Activated CD8-positive, alpha-beta memory T cell treated with anti-CD3 and anti-CD28 coated beads for 4 hours (primary cell): ENCODE measurements at regions not wholly inside any gene's neighbourhood (a gene's known extent, or its start where the extent isn't known, plus 50 kb on each side); places are given as distances from the start of the nearest gene placed in this dataset.

ENCODE experiments used
- DNase-seq, 2 donors: peaks; one replicate each; pipeline ENCODE4 v3.0.0-alpha.2; 2020; ENCODE audit warnings: low read depth in 2 of 2

DNA sequence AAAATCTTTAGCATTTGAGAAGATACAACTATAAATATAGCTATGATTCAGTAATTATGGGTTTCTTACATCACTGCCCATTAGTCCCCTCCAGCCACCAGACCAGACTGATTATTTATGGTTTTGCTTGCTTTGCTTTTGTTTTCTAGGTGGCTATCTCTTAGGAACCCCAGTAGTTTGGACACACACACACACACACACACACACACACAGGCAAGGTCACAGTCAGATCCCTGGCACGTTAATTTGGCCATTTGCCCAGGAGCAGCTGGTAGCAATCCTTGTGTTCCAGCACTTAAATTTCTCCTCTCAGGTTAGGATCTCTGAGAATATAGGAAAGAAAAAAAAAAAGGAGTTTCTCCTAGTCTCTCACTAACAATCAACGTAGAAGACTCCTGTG lies 90.2 kb upstream of the RESF1 start:
- no peak for DNase-seq

DNA sequence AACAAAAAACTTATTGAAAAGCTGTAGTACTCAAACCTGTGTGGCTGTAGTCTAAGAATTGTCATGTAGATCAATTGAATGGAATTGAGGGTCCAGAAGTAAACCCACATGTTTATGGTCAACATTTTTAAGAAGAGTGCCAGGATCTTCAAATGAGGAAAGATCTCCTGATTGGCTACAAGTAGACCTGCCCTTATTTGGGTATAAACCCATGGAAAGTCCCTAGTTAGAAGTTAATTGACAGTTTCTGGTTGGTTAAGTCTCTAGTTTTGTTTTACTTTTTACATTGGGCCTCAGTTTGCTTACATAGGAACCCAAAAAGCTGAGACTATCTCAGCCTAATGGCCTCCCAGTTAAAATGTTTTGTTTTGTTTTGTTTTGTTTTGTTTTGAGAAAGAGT lies 91.9 kb upstream of the RESF1 start:
- DNase-seq, result no peak

DNA sequence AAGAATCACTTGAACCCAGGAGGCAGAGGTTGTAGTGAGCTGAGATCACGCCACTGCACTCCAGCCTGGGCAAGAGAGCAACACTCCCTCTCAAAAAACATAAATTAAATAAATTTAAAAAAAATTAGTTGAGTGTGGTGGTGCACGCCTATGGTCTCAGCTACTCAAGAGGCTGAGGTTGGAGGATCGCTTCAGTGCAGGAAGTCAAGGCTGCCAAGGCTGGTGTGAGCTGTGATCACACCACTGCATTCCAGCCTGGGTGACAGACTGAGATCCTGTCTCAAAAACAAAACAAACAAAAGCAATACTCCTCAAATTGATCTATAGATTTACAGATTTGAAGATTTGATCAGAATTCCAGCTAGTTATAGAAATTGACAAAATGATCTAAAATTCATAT lies 92.7 kb upstream of the RESF1 start:
- no peak for DNase-seq

DNA sequence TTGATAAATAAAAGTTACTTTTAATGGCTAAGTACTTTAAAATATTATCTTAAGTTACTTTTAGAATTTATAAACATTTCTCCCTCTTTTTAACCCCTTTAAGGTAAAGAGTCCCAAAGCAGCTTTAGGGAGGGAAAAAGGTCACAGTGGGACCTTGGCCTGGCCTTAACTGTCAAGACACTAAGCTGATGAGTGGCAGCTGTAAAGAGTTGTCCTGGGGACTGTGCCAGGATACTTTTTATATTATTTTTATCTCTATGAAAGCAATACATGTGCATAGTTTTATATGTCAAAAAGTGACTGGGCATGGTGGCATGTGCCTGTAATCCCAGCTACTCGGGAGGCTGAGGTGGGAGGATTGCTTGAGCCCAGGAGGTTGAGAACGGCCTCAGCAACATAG lies 94.2 kb upstream of the RESF1 start:
- DNase-seq, result no peak

DNA sequence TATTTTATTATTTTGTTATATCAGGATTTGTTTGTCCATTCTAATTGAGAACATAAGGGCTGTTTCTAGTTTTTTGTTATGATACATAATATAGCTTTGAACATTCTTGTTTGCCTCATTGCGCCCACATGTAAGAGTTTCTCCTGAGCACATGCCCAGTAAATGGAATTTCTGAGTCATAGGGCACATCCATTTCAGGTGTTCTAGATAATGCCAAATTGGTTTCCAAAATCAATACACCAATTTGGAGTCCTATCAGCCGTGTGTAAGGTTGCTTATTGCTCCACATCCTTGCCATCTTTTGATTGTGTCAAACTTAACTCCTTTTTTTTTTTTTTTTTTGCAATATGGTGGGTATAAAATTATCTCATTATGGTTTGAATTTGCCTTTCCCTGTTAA lies 97.9 kb upstream of the RESF1 start:
- DNase-seq, result no peak

DNA sequence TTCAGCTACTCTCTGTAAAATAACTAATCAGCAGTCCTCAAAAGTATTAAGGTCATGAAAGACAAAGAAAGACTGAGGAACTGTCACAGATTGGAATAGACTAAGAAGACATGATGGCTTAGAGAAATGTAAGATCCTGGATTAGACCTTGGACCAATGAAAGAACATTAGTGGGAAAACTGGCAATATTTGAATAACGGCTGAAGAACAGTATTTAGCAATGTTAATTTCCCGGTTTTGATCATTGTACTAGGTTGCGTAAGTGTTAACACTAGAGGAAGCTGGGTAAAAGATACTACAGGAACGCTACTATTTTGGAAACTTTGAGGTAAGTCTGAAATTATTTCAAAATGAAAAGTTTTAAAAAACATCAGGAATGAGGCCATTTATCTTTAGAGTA lies 98.8 kb upstream of the RESF1 start:
- no peak for DNase-seq

DNA sequence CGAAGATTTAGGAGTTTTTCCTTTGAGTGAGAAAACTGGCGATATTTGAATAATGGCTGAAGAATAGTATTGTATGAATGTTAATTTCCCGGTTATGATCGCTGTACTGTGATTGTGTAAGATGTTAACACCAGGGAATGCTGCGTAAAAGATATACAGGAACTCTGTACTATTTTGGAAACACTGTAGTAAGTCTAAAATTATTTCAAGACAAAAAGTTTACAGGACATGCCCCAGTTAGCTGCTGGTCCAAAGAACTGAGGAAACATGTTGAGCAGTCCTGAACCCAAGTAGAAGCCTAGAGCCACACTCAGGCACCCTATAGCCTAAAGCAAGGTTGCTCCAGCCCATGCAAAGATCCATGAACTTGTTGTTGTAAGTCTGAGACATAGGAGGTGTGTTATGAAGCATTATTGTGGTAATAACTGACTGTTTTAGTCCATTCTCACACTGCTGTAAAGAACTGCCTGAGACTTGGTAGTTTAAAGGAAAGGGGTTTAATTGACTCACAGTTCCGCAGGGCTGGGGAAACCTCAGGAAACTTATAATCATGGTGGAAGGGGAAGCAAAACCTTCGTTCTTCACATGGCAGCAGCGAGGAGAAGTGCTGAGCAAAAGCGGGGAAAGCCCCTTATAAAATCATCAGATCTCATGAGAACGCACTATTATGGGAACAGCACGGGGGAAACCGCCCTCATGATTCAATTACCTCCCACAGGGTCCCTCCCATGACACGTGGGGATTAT lies 99.8 kb upstream of the RESF1 start:
- no peak for DNase-seq

DNA sequence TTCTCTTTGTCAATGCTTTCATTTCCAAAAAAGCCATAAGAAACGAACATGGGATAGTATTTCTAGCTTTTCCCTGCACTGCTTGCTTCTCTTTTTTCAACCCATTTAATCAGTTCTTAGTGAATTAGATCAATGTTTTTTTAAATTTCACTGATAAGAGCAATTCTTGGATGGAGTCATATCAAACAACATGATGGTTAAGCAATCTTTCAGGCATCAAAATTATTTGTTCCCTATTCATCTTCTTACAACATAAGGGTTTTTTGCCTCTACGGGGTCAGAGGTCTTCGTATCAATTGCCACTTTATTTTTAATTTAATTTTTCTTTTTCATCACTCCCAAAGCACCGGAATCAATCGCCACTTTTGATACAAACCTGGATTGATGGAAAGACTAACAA lies 103.8 kb upstream of the RESF1 start:
- DNase-seq, result no peak

DNA sequence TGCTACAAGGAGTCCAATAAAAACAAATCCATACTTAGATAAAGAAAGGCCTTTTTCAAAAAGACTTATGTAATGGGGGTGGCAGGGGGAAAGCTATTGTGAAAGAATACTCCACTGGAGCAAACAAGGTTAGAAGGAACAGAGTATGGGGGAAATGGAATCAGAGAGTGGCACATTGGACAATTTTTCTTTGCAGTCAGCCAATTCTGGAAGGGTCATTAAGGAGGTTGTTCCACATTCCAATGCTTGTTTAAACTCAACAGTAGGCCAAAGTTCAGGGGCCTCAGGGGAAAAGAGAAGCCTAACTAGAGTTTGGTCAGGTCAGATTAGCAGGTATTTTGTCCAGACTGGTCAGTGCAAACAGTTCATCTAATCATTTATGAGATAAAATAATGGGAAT lies 105.2 kb upstream of the RESF1 start:
- no peak for DNase-seq

DNA sequence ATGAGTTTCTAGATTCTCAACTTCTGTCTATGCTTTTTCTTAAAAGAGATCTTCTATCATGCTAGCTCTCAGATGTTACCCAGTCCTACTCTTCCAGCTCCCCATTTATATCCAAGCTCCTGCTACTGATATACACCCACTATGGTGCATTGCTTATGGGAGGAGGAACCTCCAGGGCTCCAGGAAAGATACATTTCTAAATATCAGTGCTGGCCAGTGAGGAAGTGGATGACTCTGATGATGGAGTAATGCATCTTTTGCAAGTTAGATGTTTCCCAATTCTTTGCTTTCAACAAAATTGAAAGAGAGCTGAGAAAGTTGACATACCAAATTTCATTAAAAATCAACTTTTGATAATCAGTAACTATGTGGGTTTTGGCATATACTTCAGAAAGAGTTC lies 105.7 kb upstream of the RESF1 start:
- no peak for DNase-seq

DNA sequence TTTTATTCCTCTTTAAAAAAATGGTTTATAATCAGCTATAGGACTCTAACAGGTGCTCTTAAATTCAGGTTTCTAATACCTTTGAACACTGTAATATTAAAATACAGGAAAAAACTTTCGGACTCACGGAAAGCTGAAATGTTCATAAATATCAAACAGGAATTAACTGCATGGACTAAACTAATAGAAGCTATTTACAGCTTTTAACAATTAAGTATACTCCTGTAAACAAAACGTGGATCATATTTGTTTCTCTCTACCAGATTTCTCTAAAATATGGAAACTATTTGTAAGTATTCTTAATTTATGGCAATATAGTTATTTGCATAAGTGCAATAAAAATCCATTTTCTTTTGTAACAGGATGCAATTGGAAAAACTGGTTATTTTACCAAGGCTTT lies 108.9 kb upstream of the RESF1 start:
- DNase-seq, result no peak

DNA sequence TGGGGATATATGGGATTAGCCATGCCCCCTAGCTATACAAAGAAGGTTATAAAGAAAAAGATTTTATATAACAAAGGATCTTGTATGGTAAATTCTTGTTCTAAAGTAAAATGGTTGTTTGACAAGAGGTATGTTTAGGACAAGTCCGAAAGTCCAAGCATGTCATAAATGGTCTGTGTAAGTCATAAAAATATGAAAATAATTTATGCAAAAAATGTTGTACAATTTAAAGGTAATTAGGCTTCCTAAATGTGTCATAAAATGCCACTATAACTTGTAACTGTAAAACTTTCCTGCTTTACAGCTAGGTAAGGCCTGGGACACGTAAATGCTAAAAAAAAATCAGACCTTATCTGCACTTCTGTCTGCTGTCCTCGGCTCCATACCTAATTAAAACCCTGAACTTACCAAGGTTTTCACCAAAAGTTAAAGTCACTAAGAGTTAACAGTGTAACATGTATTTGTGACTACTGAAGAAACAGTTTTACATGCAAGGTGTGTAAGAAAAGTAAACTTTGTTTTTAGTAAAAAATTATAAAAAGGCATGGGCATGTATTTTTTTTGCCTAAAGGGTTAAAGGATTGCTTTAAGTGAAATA lies 110.0 kb upstream of the RESF1 start:
- no peak for DNase-seq

DNA sequence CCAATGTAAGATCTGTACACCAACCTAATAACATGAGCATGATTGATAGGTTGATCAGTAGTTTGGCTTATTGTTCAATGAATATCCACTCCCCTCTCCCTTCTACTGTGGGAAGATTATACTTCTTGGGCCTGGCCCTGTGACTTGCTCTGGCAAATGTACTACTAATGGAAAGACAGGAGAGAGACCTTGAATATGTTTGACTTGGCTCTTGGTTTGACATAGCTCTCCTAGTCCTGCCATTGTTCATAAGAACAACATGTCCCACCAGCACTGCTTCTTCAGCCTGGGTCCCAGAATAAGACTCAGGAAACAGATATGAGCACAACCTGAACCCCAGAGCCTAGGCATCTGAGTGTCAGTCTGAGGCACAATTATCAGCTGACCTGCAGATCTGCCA lies 112.8 kb upstream of the RESF1 start:
- no peak for DNase-seq

DNA sequence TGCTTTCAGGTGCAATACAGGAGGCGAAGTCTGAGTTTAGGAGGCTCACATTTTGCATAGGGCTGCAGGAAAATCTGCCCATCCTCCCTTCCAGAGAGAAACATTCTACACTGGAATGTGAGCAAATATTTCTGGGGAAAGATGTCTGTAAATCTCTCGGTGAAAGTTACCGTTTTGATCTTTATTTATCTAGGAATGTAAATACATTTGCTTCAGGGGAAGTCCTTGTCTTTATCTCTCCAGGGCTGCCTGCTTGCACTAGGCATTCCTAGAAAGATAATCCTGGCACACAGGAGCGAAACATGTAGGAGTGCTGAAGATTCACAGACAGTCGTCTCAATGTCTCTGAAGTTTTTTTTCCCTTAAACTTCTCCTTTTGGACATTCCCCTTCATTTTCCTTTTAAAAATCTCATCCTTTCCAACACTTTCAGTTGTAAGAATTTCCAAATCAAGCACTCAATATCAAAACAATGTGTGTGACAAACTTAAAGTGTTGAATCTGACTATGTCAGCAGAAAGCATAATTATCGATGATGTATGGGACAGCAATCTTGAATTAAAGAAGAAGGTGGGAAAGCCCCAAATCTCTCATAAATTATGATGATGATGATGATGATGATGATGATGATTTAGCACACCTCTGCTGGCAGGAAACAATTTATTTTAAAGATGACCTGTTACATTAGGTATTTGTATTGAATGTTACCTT lies 113.4 kb upstream of the RESF1 start:
- DNase-seq, result no peak

DNA sequence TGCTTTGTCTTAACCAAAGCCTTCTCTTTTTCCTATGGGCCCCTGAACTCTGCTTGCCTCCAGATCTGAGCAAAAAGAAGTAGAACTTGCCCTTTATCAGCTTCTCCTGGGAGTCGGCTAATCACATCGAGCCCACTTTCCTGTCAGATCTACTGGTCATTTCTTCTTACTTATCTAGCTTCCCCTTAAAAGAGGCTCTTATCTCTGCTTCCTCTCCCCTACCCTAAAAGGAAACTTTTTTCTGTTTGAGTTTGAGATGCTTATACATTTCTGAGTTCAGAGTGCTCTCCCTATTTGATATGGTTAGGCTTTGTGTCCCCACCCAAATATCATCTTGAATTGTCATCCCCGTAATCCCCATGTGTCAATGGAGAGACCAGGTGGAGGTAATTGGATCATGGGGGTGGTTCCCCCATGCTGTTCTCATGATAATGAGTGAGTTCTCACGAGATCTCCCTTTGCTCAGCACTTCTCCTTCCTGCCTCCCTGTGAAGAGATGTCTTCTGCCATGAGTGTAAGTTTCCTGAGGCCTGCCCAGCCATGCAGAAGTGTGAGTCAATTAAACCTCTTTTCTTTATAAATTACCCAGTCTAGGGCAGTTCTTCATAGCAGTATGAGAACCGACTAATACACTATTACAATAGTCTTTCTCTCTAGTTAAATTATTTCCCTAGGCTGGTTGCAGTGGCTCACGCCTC lies 114.7 kb upstream of the AMN1 start:
- no peak for DNase-seq

DNA sequence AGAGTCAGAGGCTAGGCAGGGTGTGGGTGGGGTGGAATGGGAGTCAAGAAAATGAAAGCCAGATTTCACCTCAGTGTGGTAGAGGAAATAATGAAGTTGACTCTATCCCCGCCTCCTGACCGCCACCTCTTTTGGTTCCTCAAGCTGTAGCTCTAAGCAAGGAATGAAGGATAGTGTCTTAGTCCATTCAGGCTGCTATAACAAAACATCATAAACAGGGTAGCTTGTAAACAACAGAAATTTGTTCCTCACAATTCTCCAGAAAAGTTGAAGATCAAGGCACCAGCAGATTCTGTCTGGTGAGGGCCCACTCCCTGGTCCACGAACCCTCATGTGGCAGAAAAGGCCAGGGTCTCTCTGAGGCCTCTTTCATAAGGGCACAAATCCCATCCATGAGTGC lies 109.1 kb upstream of the AMN1 start:
- DNase-seq, result no peak

DNA sequence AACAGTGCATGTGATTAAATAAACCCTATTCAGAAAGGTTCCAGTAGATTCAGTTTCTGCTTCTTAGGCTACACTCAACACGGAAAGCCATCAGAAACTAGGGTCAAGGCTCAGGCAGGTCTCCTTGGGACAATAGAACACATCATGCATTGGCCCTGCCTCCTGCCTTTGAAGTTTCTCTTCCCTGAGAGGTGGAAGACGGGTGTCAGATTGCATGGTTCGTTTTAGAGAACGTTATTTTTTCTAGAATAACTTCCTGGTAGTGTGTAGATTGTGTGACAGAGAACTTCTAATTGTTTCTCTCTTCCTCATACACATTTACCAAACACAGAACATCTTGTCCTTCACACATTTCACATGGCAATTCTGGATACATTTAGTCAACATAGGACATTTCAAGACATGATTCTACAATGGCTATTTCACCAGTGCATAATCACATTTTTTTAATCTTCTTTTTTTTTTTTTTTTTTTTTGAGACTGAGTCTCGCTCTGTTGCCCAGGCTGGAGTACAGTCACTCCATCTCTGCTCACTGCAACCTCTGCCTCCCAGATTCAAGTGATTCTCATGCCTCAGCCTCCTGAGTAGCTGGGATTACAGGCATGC lies 106.6 kb upstream of the AMN1 start:
- no peak for DNase-seq

DNA sequence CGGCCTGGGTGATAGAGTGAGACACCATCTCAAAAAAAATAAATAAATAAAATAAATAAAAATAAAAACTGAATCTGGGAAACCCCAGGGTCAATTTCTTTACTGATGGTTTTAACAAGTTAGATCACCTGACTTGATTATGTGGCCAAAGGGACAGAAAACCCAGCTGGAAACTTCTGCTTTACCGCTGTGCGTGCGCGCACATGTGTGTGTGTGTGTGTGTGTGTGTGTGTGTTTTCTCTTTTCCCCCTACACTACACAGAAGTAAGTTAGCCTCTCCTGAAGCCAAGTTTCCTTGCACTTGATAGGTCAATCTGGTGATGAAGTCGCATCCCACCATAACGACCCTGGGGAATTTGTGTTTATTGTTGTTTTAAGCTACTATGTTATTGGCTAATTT lies 105.3 kb upstream of the AMN1 start:
- DNase-seq, result no peak

DNA sequence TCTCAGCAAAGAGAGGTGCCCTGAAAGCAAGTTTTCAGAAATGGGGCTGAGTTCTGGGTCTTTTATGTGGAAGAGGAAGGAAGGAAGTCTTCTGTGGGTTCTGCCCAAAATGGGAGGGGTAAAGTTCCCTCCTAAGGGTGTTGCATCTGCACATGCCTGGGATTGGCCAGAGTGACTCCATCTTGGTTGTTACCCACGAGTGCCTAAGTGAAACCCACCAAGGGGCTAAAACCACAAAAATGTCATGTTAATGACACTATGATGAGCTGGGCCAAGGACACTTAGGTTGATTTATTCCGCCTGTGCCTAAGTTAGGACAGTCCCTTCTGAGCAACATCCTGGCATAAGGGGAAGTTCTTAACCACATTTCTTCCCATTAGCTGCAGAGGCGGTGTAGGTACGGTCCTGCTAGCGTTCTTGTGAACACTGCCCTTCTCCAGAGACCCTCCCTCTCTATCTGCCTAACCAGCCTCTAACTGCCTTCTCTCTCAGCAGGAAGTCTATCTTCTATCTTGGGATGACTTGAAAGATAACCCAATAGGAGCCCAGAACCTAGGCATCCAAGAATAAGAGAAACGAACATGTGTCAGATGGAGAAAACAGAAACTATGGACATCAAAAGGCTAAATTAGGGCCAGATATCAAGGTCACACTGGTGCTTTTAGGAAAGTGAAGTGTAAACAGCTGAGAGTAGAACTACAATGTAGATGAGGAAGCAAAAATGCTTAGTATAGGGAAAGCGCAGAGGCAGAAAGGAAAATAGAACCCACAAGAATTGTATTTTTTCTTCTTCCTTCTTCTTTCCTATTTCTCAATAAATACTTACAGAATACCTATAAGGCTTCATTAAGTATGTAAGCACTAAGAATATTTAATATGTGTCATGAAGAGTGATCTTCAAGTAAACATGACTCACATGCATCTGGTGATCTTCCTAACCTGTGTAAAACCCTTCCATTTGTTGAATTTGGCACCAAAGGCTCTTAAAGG lies 104.2 kb upstream of the AMN1 start:
- DNase-seq, result peak in 1 of 2 donors; percentile 2

DNA sequence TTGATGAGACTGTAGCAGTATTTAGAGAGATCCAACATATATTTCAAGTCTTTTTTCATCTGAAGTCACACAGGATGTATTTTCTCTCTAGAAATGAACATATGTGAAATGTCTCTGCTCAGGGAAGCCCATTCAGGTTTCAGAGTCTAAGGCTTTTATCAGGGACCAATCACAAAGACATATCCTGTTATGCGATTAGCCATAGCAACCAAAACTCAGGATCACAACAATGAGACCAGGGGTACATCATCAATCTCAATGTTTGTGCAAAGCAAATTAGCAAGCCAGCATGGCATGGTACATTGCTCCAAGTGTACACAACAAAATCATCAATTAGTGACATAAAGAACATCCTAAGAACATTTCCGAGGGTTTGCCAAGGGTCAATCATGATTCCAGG lies 99.2 kb upstream of the AMN1 start:
- no peak for DNase-seq

DNA sequence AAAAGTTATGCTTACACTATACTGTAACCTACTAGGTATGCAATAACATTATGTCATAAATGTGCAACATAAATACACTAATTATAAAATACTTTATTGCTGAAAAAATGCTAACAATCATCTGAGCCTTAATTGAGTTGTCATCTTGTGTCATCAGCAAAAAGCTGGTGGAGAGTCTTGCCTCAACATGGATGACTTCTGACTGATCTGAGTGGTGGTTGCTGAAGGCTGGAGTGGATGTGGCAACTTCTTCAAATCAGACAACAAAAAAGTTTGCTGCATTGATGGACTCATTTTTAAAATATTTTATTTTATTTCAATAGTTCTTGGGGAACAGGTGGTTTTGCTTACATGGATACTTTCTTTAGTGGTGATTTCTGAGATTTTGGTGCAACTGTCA lies 93.9 kb upstream of the AMN1 start:
- no peak for DNase-seq
